GM21717 (cell line): ENCODE measurements at regions not wholly inside any gene's neighbourhood (a gene's known extent, or its start where the extent isn't known, plus 50 kb on each side); places are given as distances from the start of the nearest gene placed in this dataset.
"Not testable (repeated sequence)": the region's sequence is repeated elsewhere in the genome, so short reads cannot be mapped to it uniquely, and the experiment has no call there.

Source experiments
- ATAC-seq: cut with Tn5 transposase; IDR thresholded peaks from one replicate; pipeline ENCODE4 v1.9.1; 2021; ENCODE audit warnings: mild to moderate bottlenecking, moderate library complexity; ENCODE audit not compliant: unreplicated experiment

DNA sequence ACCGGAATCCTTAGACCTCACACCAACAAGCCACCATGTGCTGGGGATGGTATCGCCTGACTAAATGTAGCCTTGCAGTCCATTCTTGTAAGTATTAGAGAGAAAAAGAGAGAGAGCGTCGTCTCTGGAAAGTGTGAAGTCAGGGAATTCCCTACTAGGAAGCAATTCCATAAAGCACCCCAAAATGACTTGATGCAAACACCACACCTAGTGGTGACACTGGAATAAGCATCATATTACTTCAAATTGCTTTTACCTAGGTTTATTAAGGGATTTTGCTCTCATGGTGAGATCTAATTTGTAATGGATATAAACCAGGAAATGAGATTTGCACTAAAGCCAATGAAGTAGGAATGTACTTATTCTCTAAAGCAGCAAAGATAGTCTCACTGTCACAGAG lies 111.4 kb upstream of the METTL9 start:
- not testable (repeated sequence) for ATAC-seq

- ATAC-seq = not testable (repeated sequence)
These were observed 100.3 kb upstream of the METTL9 start for GRCh38 chr16:21499046-21499445.

DNA sequence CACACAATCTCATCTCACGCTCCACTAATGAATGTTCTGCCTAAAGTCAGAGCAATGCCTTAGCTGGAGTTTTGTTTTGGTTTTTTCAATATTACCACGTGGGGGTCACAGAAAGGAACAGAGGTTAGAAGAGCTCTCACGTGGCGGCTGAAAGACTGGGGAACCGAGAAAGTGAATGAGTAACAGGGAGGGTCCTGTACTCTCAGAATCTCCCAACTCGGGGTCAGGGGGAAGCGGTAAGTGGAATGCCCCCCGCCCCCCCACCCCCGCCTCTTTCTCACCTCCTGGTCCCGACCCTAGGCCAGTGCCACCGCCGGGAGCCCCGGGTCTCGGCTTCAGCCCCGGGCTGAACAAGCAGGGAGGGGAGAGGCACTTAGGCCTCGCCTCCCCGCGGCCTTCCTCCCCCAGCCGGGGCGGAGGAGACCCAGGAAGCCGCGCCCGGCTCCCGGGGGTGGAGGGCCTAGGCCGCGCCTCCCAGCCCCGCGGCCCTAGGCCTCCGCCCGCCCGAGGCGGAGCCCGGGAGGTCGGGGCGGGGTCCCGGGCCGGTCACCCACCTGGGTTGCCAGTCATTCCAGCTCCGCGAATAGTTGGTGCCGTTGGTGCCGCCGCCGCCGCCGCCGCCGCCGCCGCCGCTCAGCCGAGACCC lies 98.0 kb upstream of the METTL9 start:
- peak; percentile 37 for ATAC-seq

DNA sequence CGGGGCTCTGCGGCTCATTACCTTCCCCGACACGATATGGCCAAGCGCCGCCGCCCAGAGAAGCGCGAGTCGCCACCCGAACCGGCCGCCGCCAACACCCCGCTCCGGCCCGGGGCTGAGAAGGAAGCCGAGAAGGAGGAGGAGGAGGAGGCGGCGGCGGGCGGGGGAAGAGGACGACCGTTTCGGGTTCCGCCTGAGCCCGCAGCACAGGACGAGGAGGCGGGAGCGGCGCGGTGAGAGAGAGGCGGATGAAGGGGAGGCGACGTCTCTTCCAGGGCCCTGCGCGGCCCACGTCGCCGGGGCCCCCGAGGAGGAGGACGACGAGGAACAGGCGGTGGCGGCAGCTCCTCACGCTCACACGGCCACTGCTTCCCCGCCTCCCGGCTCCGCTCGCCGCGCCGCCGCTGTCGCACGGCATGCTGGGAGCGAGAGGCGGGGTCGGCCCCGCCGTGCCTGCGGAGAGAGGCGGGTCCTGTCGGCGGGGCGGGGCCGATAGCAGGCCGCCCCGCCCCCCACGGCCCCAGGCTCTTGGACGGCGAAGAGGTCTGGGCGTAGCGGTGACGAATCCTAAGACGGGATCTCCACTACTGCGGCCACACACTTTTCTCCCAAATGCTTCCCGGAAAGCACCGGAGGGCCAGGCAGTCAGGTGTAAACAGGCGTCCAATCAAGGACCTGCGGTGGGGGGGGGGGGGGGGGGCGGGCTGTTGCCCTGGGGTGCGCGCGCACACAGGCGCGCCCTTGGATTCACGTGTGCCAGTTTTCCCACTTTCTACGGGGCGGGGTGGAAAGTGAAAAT lies 97.3 kb upstream of the METTL9 start:
- peak; percentile 58 for ATAC-seq

DNA sequence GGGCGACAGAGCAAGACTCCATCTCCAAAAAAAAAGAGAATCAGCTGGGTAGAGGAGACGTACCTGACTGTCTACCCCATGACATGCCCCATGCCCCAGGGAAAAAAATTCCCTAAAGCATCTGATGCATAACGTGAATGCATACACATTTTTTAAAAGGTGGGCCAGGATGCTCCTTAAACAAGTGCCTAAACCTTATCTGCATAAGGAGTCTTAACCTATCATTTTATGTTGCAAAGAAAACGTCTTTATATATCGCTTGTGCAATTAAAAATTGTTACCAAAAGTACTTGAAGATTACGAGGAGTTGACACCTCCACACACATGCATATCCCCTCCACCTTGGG lies 95.8 kb upstream of the METTL9 start:
- not testable (repeated sequence) for ATAC-seq

- ATAC-seq = not testable (repeated sequence)
These were observed 95.2 kb upstream of the METTL9 start for GRCh38 chr16:21503941-21504832.

GRCh38 chr16:21505751-21506520 lies 93.4 kb upstream of the METTL9 start:
- ATAC-seq = not testable (repeated sequence)

GRCh38 chr16:21506857-21507456 lies 92.4 kb upstream of the METTL9 start:
- peak; percentile 39 for ATAC-seq

- ATAC-seq = not testable (repeated sequence)
These were observed 91.6 kb upstream of the METTL9 start for GRCh38 chr16:21507631-21508305.

GRCh38 chr16:21508661-21509436 lies 90.5 kb upstream of the METTL9 start:
- ATAC-seq = not testable (repeated sequence)

DNA sequence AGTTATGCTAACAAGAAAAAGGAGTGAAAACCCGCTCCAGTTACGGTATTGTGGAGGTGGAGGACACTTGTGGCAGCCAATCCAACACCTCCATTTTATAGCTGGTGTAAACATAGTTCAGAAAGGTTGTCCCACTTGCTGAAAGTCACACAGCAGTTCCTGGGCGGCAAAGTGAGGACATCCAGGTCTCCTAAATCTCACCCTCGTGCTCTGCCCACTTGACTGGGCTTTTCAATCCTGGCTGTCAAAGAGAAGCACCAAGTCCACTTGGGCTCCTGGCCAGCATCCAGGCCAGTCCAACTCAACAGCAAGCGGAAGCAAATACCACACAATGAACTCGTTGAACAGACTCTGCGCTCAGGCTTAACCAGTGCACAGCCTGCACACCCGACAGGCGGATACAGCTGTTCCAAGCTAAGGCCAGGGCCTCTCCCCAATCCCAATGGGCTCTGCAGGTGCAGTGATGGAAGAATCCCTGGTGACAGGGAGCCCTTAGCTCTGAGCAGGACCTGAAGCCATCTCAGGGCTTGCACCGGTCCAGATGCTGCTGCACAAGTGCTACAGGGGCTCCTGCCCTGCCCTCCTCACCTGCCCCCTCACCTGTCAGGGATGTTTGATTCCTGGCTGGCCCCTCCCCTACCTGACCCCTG lies 89.8 kb upstream of the METTL9 start:
- not testable (repeated sequence) for ATAC-seq

GRCh38 chr16:21510869-21511255 lies 88.5 kb upstream of the METTL9 start:
- ATAC-seq = not testable (repeated sequence)

DNA sequence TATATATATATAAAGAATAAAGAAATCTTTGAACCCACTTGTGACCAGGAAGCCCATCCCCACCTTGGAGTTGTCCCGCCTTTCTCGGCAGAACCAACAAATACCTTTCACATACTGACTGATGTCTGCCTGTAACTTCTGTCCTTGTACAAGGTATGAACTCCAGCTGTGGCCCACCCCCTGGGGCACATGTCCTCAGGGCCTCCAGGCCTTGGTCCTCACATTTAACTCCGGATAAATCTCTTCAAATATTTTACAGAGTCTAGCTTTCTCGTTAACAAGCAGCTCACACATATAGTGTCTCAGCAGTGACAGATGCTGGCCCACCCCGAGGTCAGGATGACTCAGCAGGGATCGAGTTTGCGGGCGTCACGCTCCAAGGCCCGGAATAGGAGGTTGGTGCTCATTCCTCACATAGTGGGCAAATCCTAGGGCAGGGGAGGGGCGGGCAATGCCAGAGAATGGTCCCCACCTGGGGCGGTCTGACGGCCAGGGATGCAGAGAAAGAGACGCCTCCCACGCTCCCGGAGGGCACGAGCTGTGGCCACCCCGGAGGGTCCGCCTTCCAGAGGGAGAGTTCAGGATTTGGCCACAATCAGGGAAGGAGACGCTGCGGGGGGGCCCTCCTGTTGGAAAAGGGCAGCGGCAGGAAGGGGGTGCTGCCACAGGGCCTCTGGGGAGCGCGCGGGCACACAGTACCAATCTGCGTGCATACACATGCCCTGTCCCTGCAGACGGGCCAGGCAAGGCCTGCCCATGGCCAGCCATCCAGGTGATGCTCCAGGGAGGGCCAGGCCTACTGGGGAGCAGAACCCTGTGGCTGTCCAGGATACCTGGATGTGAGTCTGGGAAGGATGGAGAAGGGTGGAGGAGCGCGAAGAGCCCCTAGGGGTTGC lies 87.8 kb upstream of the METTL9 start:
- not testable (repeated sequence) for ATAC-seq

- ATAC-seq = not testable (repeated sequence)
These were observed 86.8 kb upstream of the METTL9 start for GRCh38 chr16:21512280-21513192.

- ATAC-seq = not testable (repeated sequence)
These were observed 86.0 kb upstream of the METTL9 start for GRCh38 chr16:21513337-21513741.

- ATAC-seq = not testable (repeated sequence)
These were observed 85.4 kb upstream of the METTL9 start for GRCh38 chr16:21513812-21514473.
